ENCODE measurements at regions not wholly inside any gene's neighbourhood (a gene's known extent, or its start where the extent isn't known, plus 50 kb on each side); places are given as distances from the start of the nearest gene placed in this dataset.

DNA sequence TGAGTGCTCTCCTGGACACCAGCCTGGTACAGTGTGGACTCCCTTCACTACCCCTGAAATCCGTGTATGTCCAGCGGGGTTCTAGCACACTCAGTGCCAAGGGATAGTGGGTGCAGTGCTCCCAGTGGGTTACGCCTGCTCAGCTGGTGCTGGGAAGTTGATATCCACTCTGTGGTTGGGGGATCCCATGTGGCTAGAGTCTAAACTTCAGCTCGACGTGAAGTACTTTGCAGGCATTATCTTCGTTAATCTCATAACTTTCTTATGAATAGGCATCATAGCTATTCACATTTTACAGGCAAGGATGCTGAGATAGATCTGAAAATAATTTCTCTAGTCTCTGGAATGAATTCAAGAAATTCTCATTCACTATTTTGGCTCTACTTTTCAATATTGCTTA lies 433.2 kb upstream of the HTR2A start:
- no peaks in the 10 kb centered on the region for H3K4me1 Mint-ChIP-seq
- Histone ChIP-seq H3K27me3 (ENCODE audit: control insufficient read depth in 2 of 2, insufficient read depth in 2 of 2, low read length in 2 of 2) (no peaks in the 10 kb centered on the region), H3K4me1 (ENCODE audit: control insufficient read depth in 2 of 2, insufficient read depth in 2 of 2, low read length in 2 of 2) (no peaks in the 10 kb centered on the region), H3K36me3 (ENCODE audit: control insufficient read depth in 2 of 3, insufficient read depth in 3 of 3, low read length in 3 of 3) (no peaks in the 10 kb centered on the region), H3K4me3 (ENCODE audit: low read length) (no peak overlapping the region), H3K9me3 (ENCODE audit: control insufficient read depth in 2 of 3, low read length in 3 of 3) (no peaks in the 10 kb centered on the region), H3K27ac (ENCODE audit: low read depth, low read length) (no peak overlapping the region)
- peaks cover 0 to 6% (median 4%) of the 10 kb centered on the region in 5 donors for H3K27me3 Mint-ChIP-seq
- ATAC-seq (no peak), DNase-seq (no peak)
- ChIA-PET POLR2A (no interaction called here), CTCF (no interaction called here)
- H3K27ac Mint-ChIP-seq: no peak overlapping the region
- peaks cover 0 to 6% (median 2%) of the 10 kb centered on the region in 11 donors for H3K9me3 Mint-ChIP-seq
- intact Hi-C loops (cut with micrococcal nuclease): no loop called here
- H3K4me3 Mint-ChIP-seq: no peak overlapping the region
- no peaks in the 10 kb centered on the region for H3K36me3 Mint-ChIP-seq

DNA sequence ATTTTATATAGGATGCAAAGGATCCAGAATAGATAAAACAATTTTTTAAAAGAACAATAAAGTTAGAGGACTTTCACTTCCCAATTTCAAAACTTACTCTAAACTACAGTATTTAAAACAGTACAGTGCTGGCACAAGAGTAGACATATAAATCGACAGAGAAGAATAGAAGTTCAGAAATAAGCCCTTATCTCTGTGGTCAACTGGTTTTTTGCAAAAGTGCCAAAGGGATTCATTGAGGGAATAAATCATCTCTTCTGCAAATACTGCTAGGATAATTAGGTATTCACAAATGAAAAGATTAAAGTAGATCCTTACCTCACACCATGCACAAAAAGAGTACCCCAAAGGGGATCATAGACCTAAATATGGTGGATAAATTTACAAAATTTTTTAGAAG lies 431.0 kb upstream of the HTR2A start:
- Histone ChIP-seq H3K27me3 (ENCODE audit: control insufficient read depth in 2 of 2, insufficient read depth in 2 of 2, low read length in 2 of 2) (no peaks in the 10 kb centered on the region), H3K4me1 (ENCODE audit: control insufficient read depth in 2 of 2, insufficient read depth in 2 of 2, low read length in 2 of 2) (no peaks in the 10 kb centered on the region), H3K4me3 (ENCODE audit: low read length) (no peak overlapping the region), H3K9me3 (ENCODE audit: control insufficient read depth in 2 of 3, low read length in 3 of 3) (no peaks in the 10 kb centered on the region), H3K27ac (ENCODE audit: low read depth, low read length) (no peak overlapping the region), H3K36me3 (ENCODE audit: control insufficient read depth in 2 of 3, insufficient read depth in 3 of 3, low read length in 3 of 3) (no peaks in the 10 kb centered on the region)
- intact Hi-C loops (cut with micrococcal nuclease): no loop called here
- ATAC-seq (no peak), DNase-seq (no peak)
- H3K36me3 Mint-ChIP-seq: peaks cover 0 to 3% (median 0%) of the 10 kb centered on the region in 5 donors
- no peak overlapping the region for H3K4me3 Mint-ChIP-seq
- H3K27me3 Mint-ChIP-seq: peaks cover 0 to 11% (median 6%) of the 10 kb centered on the region in 5 donors
- H3K4me1 Mint-ChIP-seq: no peaks in the 10 kb centered on the region
- no peak overlapping the region for H3K27ac Mint-ChIP-seq
- ChIA-PET CTCF (no interaction called here), POLR2A (no interaction called here)
- peaks cover 0 to 9% (median 1%) of the 10 kb centered on the region in 11 donors for H3K9me3 Mint-ChIP-seq

DNA sequence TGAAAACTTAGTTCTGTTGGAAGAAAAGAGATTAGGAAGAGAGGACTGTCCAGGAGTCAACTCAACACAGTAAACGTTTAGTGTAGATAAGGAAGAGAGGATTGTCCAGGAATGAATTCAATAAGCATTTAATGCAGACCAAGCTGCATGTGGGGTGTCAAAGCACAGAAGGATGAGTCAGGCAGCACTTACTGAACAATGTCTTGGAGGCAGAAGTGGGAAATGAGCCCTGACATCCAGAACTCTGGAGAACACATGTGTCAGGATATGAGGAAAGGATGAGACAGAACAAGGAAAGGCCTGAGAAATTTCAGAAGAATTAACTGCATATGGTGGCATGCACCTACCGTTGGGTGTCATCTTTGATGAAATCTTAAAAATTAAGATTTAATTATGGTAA lies 429.2 kb upstream of the HTR2A start:
- ATAC-seq (no peak), DNase-seq (no peak)
- Mint-ChIP-seq H3K4me3 (no peak overlapping the region), H3K4me1 (peaks cover 0 to 1% (median 0%) of the 10 kb centered on the region in 7 donors), H3K27ac (no peak overlapping the region), H3K9me3 (peaks cover 0 to 10% (median 0%) of the 10 kb centered on the region in 11 donors), H3K27me3 (peaks cover 0 to 8% (median 5%) of the 10 kb centered on the region in 5 donors), H3K36me3 (peaks cover 0 to 3% (median 0%) of the 10 kb centered on the region in 5 donors)
- no peak overlapping the region for H3K4me3 ChIP-seq (ENCODE audit: low read length)
- no peaks in the 10 kb centered on the region for H3K27me3 ChIP-seq (ENCODE audit: control insufficient read depth in 2 of 2, insufficient read depth in 2 of 2, low read length in 2 of 2)
- POLR2A ChIA-PET: no interaction called here
- no peaks in the 10 kb centered on the region for H3K36me3 ChIP-seq (ENCODE audit: control insufficient read depth in 2 of 3, insufficient read depth in 3 of 3, low read length in 3 of 3)
- H3K4me1 ChIP-seq (ENCODE audit: control insufficient read depth in 2 of 2, insufficient read depth in 2 of 2, low read length in 2 of 2): no peaks in the 10 kb centered on the region
- no peaks in the 10 kb centered on the region for H3K9me3 ChIP-seq (ENCODE audit: control insufficient read depth in 2 of 3, low read length in 3 of 3)
- H3K27ac ChIP-seq (ENCODE audit: low read depth, low read length): no peak overlapping the region
- CTCF ChIA-PET: no interaction called here
- intact Hi-C loops (cut with micrococcal nuclease): no loop called here

DNA sequence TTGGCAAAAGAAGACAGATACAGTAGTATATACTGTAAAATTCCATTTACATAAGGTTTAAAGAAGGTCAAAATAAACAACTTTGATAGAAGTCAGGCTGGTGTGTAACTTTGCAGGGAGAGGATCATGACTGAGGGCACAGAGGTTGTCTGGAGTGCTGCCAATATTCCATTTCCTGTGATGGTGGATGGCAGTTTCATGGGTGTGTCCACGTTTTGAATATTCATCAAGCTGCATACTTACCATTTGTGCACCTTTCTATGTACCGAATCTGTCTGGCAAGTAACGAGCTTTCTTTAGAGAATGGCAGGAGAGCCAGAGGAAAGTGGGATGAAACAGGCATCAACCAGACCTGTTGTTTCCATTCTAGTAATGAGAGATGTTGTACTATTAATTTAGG lies 420.5 kb upstream of the HTR2A start:
- no peaks in the 10 kb centered on the region for H3K36me3 ChIP-seq (ENCODE audit: control insufficient read depth in 2 of 3, insufficient read depth in 3 of 3, low read length in 3 of 3)
- ChIA-PET CTCF (no interaction called here), POLR2A (no interaction called here)
- no peak overlapping the region for H3K4me3 ChIP-seq (ENCODE audit: low read length)
- Mint-ChIP-seq H3K36me3 (no peaks in the 10 kb centered on the region), H3K4me3 (no peak overlapping the region), H3K27me3 (peaks cover 0 to 11% (median 0%) of the 10 kb centered on the region in 5 donors), H3K4me1 (peaks cover 0 to 1% (median 0%) of the 10 kb centered on the region in 7 donors), H3K9me3 (peaks cover 0 to 10% (median 0%) of the 10 kb centered on the region in 11 donors), H3K27ac (no peak overlapping the region)
- H3K27me3 ChIP-seq (ENCODE audit: control insufficient read depth in 2 of 2, insufficient read depth in 2 of 2, low read length in 2 of 2): no peaks in the 10 kb centered on the region
- H3K27ac ChIP-seq (ENCODE audit: low read depth, low read length): no peak overlapping the region
- intact Hi-C loops (cut with micrococcal nuclease): no loop called here
- DNase-seq: no peak
- H3K9me3 ChIP-seq (ENCODE audit: control insufficient read depth in 2 of 3, low read length in 3 of 3): no peaks in the 10 kb centered on the region
- no peaks in the 10 kb centered on the region for H3K4me1 ChIP-seq (ENCODE audit: control insufficient read depth in 2 of 2, insufficient read depth in 2 of 2, low read length in 2 of 2)
- ATAC-seq: no peak

DNA sequence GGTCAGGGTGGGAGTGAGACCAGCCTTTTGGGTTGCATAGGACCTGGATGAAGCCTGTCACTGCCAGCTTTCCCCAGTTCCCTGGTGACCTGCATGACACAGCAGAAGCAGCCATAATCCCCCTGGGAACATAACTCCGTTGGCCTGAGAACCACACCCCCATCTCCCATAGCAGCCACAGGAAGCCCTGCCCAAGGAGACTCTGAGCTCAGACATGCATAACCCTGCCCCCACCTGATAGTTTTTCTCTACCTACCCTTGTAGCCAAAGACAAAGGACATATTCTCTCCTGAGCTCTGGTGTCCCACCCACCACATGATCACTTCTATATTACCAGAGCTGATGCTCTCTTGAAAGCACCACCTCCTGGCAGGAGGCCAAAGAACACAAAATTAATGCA lies 413.5 kb upstream of the HTR2A start:
- DNase-seq: no peak
- no peaks in the 10 kb centered on the region for H3K36me3 ChIP-seq (ENCODE audit: control insufficient read depth in 2 of 3, insufficient read depth in 3 of 3, low read length in 3 of 3)
- peaks cover 0 to 20% (median 0%) of the 10 kb centered on the region in 5 donors for H3K27me3 Mint-ChIP-seq
- no peaks in the 10 kb centered on the region for H3K4me1 Mint-ChIP-seq
- no peak overlapping the region for H3K27ac ChIP-seq (ENCODE audit: low read depth, low read length)
- CTCF ChIA-PET: no interaction called here
- peaks cover 0 to 6% (median 0%) of the 10 kb centered on the region in 5 donors for H3K36me3 Mint-ChIP-seq
- no peak overlapping the region for H3K27ac Mint-ChIP-seq
- peaks cover 0 to 4% (median 0%) of the 10 kb centered on the region in 3 experiments for H3K9me3 ChIP-seq (ENCODE audit: control insufficient read depth in 2 of 3, low read length in 3 of 3)
- no peaks in the 10 kb centered on the region for H3K27me3 ChIP-seq (ENCODE audit: control insufficient read depth in 2 of 2, insufficient read depth in 2 of 2, low read length in 2 of 2)
- POLR2A ChIA-PET: no interaction called here
- H3K4me3 Mint-ChIP-seq: no peak overlapping the region
- no peak overlapping the region for H3K4me3 ChIP-seq (ENCODE audit: low read length)
- H3K9me3 Mint-ChIP-seq: peaks cover 2 to 23% (median 11%) of the 10 kb centered on the region in 11 donors
- no peak for ATAC-seq
- intact Hi-C loops (cut with micrococcal nuclease): no loop called here
- H3K4me1 ChIP-seq (ENCODE audit: control insufficient read depth in 2 of 2, insufficient read depth in 2 of 2, low read length in 2 of 2): no peaks in the 10 kb centered on the region

DNA sequence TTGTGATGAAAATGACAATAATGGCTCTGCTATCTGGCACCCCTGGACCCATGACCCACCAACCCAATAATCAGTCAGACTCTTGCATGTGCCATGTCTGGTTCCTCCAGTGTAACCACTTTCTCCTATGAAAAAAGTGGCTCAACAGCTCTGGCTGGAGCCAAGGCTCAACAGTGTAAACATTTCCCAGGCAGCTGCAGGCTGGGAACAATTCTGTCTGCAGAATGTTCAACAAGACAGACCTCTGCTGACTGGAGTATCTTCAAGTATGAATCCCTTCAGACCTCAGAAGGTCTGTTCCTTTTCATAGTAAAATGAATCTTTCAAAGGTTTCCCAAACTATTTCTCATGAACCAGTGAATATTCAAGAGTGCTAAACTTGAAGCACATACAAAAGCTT lies 410.1 kb upstream of the HTR2A start:
- Histone ChIP-seq H3K27me3 (ENCODE audit: control insufficient read depth in 2 of 2, insufficient read depth in 2 of 2, low read length in 2 of 2) (no peaks in the 10 kb centered on the region), H3K36me3 (ENCODE audit: control insufficient read depth in 2 of 3, insufficient read depth in 3 of 3, low read length in 3 of 3) (no peaks in the 10 kb centered on the region), H3K4me3 (ENCODE audit: low read length) (no peak overlapping the region), H3K9me3 (ENCODE audit: control insufficient read depth in 2 of 3, low read length in 3 of 3) (peaks cover 0 to 4% (median 0%) of the 10 kb centered on the region in 3 experiments), H3K27ac (ENCODE audit: low read depth, low read length) (no peak overlapping the region), H3K4me1 (ENCODE audit: control insufficient read depth in 2 of 2, insufficient read depth in 2 of 2, low read length in 2 of 2) (no peaks in the 10 kb centered on the region)
- Mint-ChIP-seq H3K4me1 (no peaks in the 10 kb centered on the region), H3K4me3 (no peak overlapping the region), H3K9me3 (peaks cover 2 to 23% (median 11%) of the 10 kb centered on the region in 11 donors), H3K36me3 (peaks cover 0 to 6% (median 0%) of the 10 kb centered on the region in 5 donors), H3K27me3 (peaks cover 0 to 10% (median 0%) of the 10 kb centered on the region in 5 donors), H3K27ac (no peak overlapping the region)
- ATAC-seq (no peak), DNase-seq (no peak)
- intact Hi-C loops (cut with micrococcal nuclease): no loop called here
- POLR2A ChIA-PET: no interaction called here
- CTCF ChIA-PET: no interaction called here

DNA sequence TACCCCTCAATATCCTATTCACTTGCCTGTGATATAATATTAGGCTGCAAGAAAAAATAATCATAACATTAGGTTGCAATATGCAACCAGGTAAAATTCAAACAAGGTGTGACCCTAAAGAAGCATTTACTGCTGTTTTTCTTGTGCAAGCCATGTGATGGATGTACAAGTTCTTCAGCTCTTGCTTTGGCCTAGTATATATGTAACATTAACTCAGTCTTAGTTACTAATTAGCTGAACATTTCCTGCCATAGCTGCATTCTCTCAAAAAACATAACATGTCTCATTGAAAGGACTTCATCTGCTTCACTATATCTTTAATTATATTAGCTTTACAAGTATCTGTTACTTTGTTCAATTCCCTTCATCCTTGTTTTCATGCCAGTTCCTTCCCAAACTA lies 406.8 kb upstream of the HTR2A start:
- ChIA-PET CTCF (no interaction called here), POLR2A (no interaction called here)
- no peak overlapping the region for H3K27ac ChIP-seq (ENCODE audit: low read depth, low read length)
- no peaks in the 10 kb centered on the region for H3K4me1 Mint-ChIP-seq
- no peak overlapping the region for H3K4me3 Mint-ChIP-seq
- peaks cover 0 to 6% (median 0%) of the 10 kb centered on the region in 5 donors for H3K27me3 Mint-ChIP-seq
- H3K36me3 Mint-ChIP-seq: peaks cover 0 to 3% (median 0%) of the 10 kb centered on the region in 5 donors
- H3K9me3 ChIP-seq (ENCODE audit: control insufficient read depth in 2 of 3, low read length in 3 of 3): no peaks in the 10 kb centered on the region
- H3K36me3 ChIP-seq (ENCODE audit: control insufficient read depth in 2 of 3, insufficient read depth in 3 of 3, low read length in 3 of 3): no peaks in the 10 kb centered on the region
- intact Hi-C loops (cut with micrococcal nuclease): no loop called here
- DNase-seq (no peak), ATAC-seq (no peak)
- H3K9me3 Mint-ChIP-seq: peaks cover 0 to 16% (median 1%) of the 10 kb centered on the region in 11 donors
- no peaks in the 10 kb centered on the region for H3K27me3 ChIP-seq (ENCODE audit: control insufficient read depth in 2 of 2, insufficient read depth in 2 of 2, low read length in 2 of 2)
- no peak overlapping the region for H3K27ac Mint-ChIP-seq
- no peak overlapping the region for H3K4me3 ChIP-seq (ENCODE audit: low read length)
- H3K4me1 ChIP-seq (ENCODE audit: control insufficient read depth in 2 of 2, insufficient read depth in 2 of 2, low read length in 2 of 2): no peaks in the 10 kb centered on the region

Data from naive thymus-derived CD4-positive, alpha-beta T cell (primary cell).